ENCODE measurements at regions not wholly inside any gene's neighbourhood (a gene's known extent, or its start where the extent isn't known, plus 50 kb on each side); places are given as distances from the start of the nearest gene placed in this dataset.

GRCh38 chr6:19713984-19714383 is 123.2 kb upstream of the ID4 start (continued):
- TF ChIP-seq PAX5 (IDR thresholded peaks at IDR 0.05; ENCODE audit: borderline replicate concordance, low read depth, low read length) (no peak), SREBF1 (IDR thresholded peaks at IDR 0.05; ENCODE audit: low read length) (no peak), SUPT20H (IDR thresholded peaks at IDR 0.05; ENCODE audit: borderline replicate concordance, control insufficient read depth, low read depth, low read length) (no peak), ZNF217 (IDR thresholded peaks at IDR 0.05) (no peak), EP300 (IDR thresholded peaks at IDR 0.05; ENCODE audit: borderline replicate concordance in 1 of 2, control insufficient read depth in 1 of 2, low read depth in 2 of 2, low read length in 2 of 2) (no peak)

GRCh38 chr6:19714434-19715166 is 122.6 kb upstream of the ID4 start:
- H3K79me2 ChIP-seq (ENCODE audit: control insufficient read depth, insufficient read depth, low read length), result no peaks in the 10 kb centered on the region
- H3K9me3 ChIP-seq (replicated peaks; ENCODE audit: control insufficient read depth, insufficient read depth, low read length), result no peaks in the 10 kb centered on the region
- no peaks in the 10 kb centered on the region for H3K36me3 ChIP-seq (ENCODE audit: control insufficient read depth in 2 of 2, insufficient read depth in 2 of 2, low read length in 1 of 2)
- H4K20me1 ChIP-seq (ENCODE audit: control insufficient read depth, insufficient read depth), result no peaks in the 10 kb centered on the region
- intact Hi-C loops (cut with micrococcal nuclease; ENCODE audit: unreplicated experiment), result no loop called here
- H3K27me3 ChIP-seq (replicated peaks in 1 of 2; ENCODE audit: control insufficient read depth in 2 of 2, insufficient read depth in 2 of 2, low read length in 1 of 2), result no peaks in the 10 kb centered on the region
- no peak overlapping the region for H3K9ac ChIP-seq (ENCODE audit: control insufficient read depth, insufficient read depth, low read length)
- no TSS peak for BruUV-seq (replicated peaks)
- no peak overlapping the region for H3K4me3 ChIP-seq
- ATAC-seq, result no peak
- no peaks in the 10 kb centered on the region for H3K4me1 ChIP-seq (ENCODE audit: control insufficient read depth, insufficient read depth, low read length)
- SMC1A ChIA-PET (ENCODE audit: uncharacterized antibody, unreplicated experiment), result no interaction called here
- POLR2A ChIA-PET, result no interaction called here
- DNase-seq (ENCODE audit: low read depth, low spot score), result no peak
- in situ Hi-C loops (cut with MboI), result no loop called here
- H3K4me2 ChIP-seq (ENCODE audit: control insufficient read depth, insufficient read depth), result no peak overlapping the region
- no peak overlapping the region for H3K27ac ChIP-seq (ENCODE audit: control insufficient read depth, insufficient read depth)
- TF ChIP-seq POLR2AphosphoS2 (IDR thresholded peaks at IDR 0.05; ENCODE audit: low read depth, low read length) (no peak), FOS (IDR thresholded peaks at IDR 0.05; ENCODE audit: borderline replicate concordance, extremely low read depth, insufficient read length) (no peak), ZZZ3 (IDR thresholded peaks at IDR 0.05; ENCODE audit: control insufficient read depth, insufficient read length, low read depth) (no peak)
- 30% methylated on average over 5 of the region's 5 CpGs for WGBS (ENCODE audit: insufficient coverage, insufficient replicate concordance, low lambda C conversion rate, missing lambda C conversion rate)
- RAD21 ChIA-PET (ENCODE audit: unreplicated experiment), result no interaction called here
- no peak for FAIRE-seq
- no peak overlapping the region for H2AFZ ChIP-seq (ENCODE audit: control insufficient read depth, low read depth, low read length)
- CTCF ChIA-PET, result no interaction called here

Data from GM12878 (cell line).